ENCODE measurements at regions not wholly inside any gene's neighbourhood (a gene's known extent, or its start where the extent isn't known, plus 50 kb on each side); places are given as distances from the start of the nearest gene placed in this dataset.

- DNase-seq (ENCODE audit: low spot score): no peak
Observed at GRCh38 chr10:52688899-52689298, 83.7 kb downstream of the MBL2 start.

- DNase-seq (ENCODE audit: low spot score): no peak
Observed at GRCh38 chr10:52696232-52696631, 76.4 kb downstream of the MBL2 start.

DNA sequence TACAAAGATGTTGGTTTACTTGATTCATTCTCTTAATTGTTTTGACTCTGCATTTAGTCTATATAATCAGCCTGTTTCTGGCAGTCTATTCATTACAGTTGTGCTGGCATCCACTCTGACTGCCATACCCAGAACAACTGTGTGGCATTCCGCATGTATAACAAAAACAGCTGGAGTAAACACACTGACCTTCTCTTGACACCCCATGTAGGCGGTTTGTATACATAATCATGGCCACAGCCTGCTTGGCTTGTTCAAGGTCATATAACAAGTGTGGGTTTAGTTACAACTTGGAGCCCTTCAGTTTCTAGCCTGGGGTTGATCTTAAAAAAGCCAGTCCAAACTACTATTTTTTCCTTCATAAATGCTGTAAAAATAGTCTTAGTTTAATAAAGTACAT lies 70.9 kb downstream of the MBL2 start:
- no peak for DNase-seq (ENCODE audit: low spot score)

DNA sequence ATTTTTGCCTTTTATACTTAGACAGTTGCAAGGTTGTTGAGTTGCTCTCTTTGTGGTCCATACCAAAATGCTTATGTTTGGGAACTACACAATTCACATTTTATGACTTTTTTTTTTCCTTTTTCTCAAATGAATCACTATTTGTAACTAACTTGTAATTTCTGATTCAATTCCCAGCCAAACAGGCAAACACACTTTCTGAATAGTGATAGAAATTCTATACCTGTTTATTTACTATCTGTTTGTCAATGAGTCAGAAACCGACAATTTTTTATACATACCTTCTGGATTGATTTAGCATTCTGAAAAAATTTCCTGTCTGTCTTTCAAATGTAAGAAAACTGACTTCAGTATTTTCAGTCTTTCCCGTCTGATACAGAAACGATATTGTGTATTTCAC lies 69.1 kb downstream of the MBL2 start:
- DNase-seq (ENCODE audit: low spot score): no peak

- DNase-seq (ENCODE audit: low spot score): no peak
Observed at GRCh38 chr10:52703898-52704297, 68.7 kb downstream of the MBL2 start.

GRCh38 chr10:52706332-52707070 lies 66.1 kb downstream of the MBL2 start:
- peak; percentile 27 for DNase-seq (ENCODE audit: low spot score)
